WTC11 (cell line): ENCODE measurements at regions not wholly inside any gene's neighbourhood (a gene's known extent, or its start where the extent isn't known, plus 50 kb on each side); places are given as distances from the start of the nearest gene placed in this dataset.

ENCODE experiments used
- ATAC-seq: fragments of 200-7000 bp; cut with Tn5 transposase; 2 replicates; pipeline ENCODE4 v1.10.0; 2021; ENCODE audit warnings: mild to moderate bottlenecking, moderate library complexity
- CTCF ChIA-PET: fragments of 300-600 bp; sonication (Branson Sonifier 250); formaldehyde crosslinking; loops from one replicate; lab custom pipeline; 2021; ENCODE audit warnings: antibody characterized with exemption; lab: Charles Lee
- POLR2A ChIA-PET: fragments of 350-600 bp; sonication (Branson Sonifier 250); formaldehyde crosslinking; loops from one replicate; lab custom pipeline; 2021; ENCODE audit warnings: antibody characterized with exemption; lab: Charles Lee
- DNase-seq: peaks from one replicate; pipeline ENCODE4 v3.0.0; 2021; ENCODE audit warnings: low spot score
- H3K27ac Mint-ChIP-seq: 2 replicates; pipeline ENCODE4 v1.8.0; 2021; ENCODE audit warnings: mixed read lengths
- H3K27me3 Mint-ChIP-seq: 2 replicates; pipeline ENCODE4 v1.8.0; 2021; ENCODE audit warnings: low read depth, mild to moderate bottlenecking, moderate library complexity, mixed read lengths
- H3K36me3 Mint-ChIP-seq: 2 replicates; pipeline ENCODE4 v1.8.0; 2021; ENCODE audit warnings: mixed read lengths
- H3K4me1 Mint-ChIP-seq: 2 replicates; pipeline ENCODE4 v1.8.0; 2022; ENCODE audit warnings: mixed read lengths
- H3K4me3 Mint-ChIP-seq: 2 replicates; pipeline ENCODE4 v1.8.0; 2021; ENCODE audit warnings: mild to moderate bottlenecking, moderate library complexity, mixed read lengths
- H3K9me3 Mint-ChIP-seq: 2 replicates; pipeline ENCODE4 v1.8.0; 2021; ENCODE audit warnings: mixed read lengths
- AR ChIP-seq: fragments of 250-450 bp; sonication (Bioruptor Pico); IDR thresholded peaks from 2 replicates; pipeline ENCODE4 v1.9.0; 2021; ENCODE audit warnings: mild to moderate bottlenecking
- ATF1 ChIP-seq: sonication (generic); formaldehyde crosslinking; IDR thresholded peaks from 2 replicates; pipeline ENCODE4 v1.8.1; 2023; ENCODE audit warnings: mild to moderate bottlenecking, moderate library complexity, missing genetic modification reagents
- ATF3 ChIP-seq: sonication (generic); formaldehyde crosslinking; conservative IDR thresholded peaks from 2 replicates; pipeline ENCODE4 v1.8.1; 2022; ENCODE audit warnings: mild to moderate bottlenecking, missing genetic modification reagents
- EMX1 ChIP-seq: fragments of 250-450 bp; sonication (Bioruptor Pico); IDR thresholded peaks from 2 replicates; pipeline ENCODE4 v1.8.0; 2021; ENCODE audit warnings: mild to moderate bottlenecking
- GABPB1 ChIP-seq: sonication (generic); formaldehyde crosslinking; IDR thresholded peaks from 2 replicates; pipeline ENCODE4 v1.8.1; 2023; ENCODE audit warnings: mild to moderate bottlenecking, missing genetic modification reagents
- GRHL2 ChIP-seq: fragments of 250-450 bp; sonication (Bioruptor Pico); IDR thresholded peaks from 2 replicates; pipeline ENCODE4 v1.8.0; 2022; ENCODE audit warnings: mild to moderate bottlenecking, moderate library complexity; ENCODE audit not compliant: insufficient replicate concordance, severe bottlenecking
- GTF2I ChIP-seq: fragments of 250-450 bp; sonication (Bioruptor Pico); conservative IDR thresholded peaks from 2 replicates; pipeline ENCODE4 v1.4.0; 2021; ENCODE audit warnings: mild to moderate bottlenecking
- KAT7 ChIP-seq: sonication (generic); formaldehyde crosslinking; IDR thresholded peaks from 2 replicates; pipeline ENCODE4 v1.8.1; 2023; ENCODE audit warnings: missing genetic modification reagents, mild to moderate bottlenecking, borderline replicate concordance
- MLX ChIP-seq: sonication (generic); formaldehyde crosslinking; IDR thresholded peaks from 2 replicates; pipeline ENCODE4 v1.8.1; 2023; ENCODE audit warnings: mild to moderate bottlenecking, missing genetic modification reagents, moderate library complexity
- NFATC4 ChIP-seq: fragments of 250-450 bp; sonication (Bioruptor Pico); IDR thresholded peaks from 2 replicates; pipeline ENCODE4 v1.9.0; 2021; ENCODE audit warnings: mild to moderate bottlenecking
- OVOL2 ChIP-seq: fragments of 250-450 bp; sonication (Bioruptor Pico); IDR thresholded peaks from 2 replicates; pipeline ENCODE4 v1.9.0; 2021; ENCODE audit warnings: mild to moderate bottlenecking, borderline replicate concordance
- PRDM15 ChIP-seq: sonication (generic); formaldehyde crosslinking; IDR thresholded peaks from 2 replicates; pipeline ENCODE4 v1.8.0; 2022; ENCODE audit warnings: missing genetic modification reagents
- SOX15 ChIP-seq: fragments of 250-450 bp; sonication (Bioruptor Pico); IDR thresholded peaks from 2 replicates; pipeline ENCODE4 v1.9.0; 2021; ENCODE audit warnings: mild to moderate bottlenecking
- SP1 ChIP-seq: sonication (generic); formaldehyde crosslinking; conservative IDR thresholded peaks from 2 replicates; pipeline ENCODE4 v1.8.1; 2022; ENCODE audit warnings: missing genetic modification reagents
- TCF7 ChIP-seq: sonication (generic); formaldehyde crosslinking; IDR thresholded peaks from 2 replicates; pipeline ENCODE4 v1.8.0; 2022; ENCODE audit warnings: mild to moderate bottlenecking, low read depth, missing genetic modification reagents, moderate library complexity
- TEAD1 ChIP-seq: sonication (generic); formaldehyde crosslinking; IDR thresholded peaks from 2 replicates; pipeline ENCODE4 v1.8.0; 2022; ENCODE audit warnings: mild to moderate bottlenecking, missing genetic modification reagents
- USF1 ChIP-seq: sonication (generic); formaldehyde crosslinking; IDR thresholded peaks from 2 replicates; pipeline ENCODE4 v1.8.0; 2022; ENCODE audit warnings: mild to moderate bottlenecking, missing genetic modification reagents
- ZMAT4 ChIP-seq: fragments of 250-450 bp; sonication (Bioruptor Pico); IDR thresholded peaks from 2 replicates; pipeline ENCODE4 v1.9.0; 2021; ENCODE audit warnings: mild to moderate bottlenecking
- ZNF219 ChIP-seq: sonication (generic); formaldehyde crosslinking; IDR thresholded peaks from 2 replicates; pipeline ENCODE4 v1.8.0; 2023; ENCODE audit warnings: missing genetic modification reagents, mild to moderate bottlenecking, borderline replicate concordance
- ZNF512 ChIP-seq: sonication (generic); formaldehyde crosslinking; IDR thresholded peaks from 2 replicates; pipeline ENCODE4 v1.8.1; 2022; ENCODE audit warnings: missing genetic modification reagents, borderline replicate concordance

- Mint-ChIP-seq H3K27ac (no peak overlapping the region), H3K4me1 (peaks cover 7% of the 10 kb centered on the region), H3K4me3 (no peak overlapping the region), H3K36me3 (no peaks in the 10 kb centered on the region), H3K9me3 (no peaks in the 10 kb centered on the region), H3K27me3 (no peaks in the 10 kb centered on the region)
- ChIA-PET POLR2A (no interaction called here), CTCF (no interaction called here)
- TF ChIP-seq TEAD1 (CRISPR knock-in tag) (no peak), KAT7 (CRISPR knock-in tag) (no peak), OVOL2 (CRISPR knock-in tag) (no peak), ZNF512 (CRISPR knock-in tag) (no peak), PRDM15 (CRISPR knock-in tag) (no peak), GRHL2 (CRISPR knock-in tag) (no peak)
- no peak for ATAC-seq
- no peak for DNase-seq
These were observed 91.8 kb upstream of the MAN2A1 start for GRCh38 chr5:109597893-109598292.

- ChIA-PET POLR2A (no interaction called here), CTCF (no interaction called here)
- H3K9me3 Mint-ChIP-seq, result no peaks in the 10 kb centered on the region
These were observed 95.5 kb upstream of the MAN2A1 start for GRCh38 chr5:109594217-109594616.

More at GRCh38 chr5:109594217-109594616, 95.5 kb upstream of the MAN2A1 start:
- H3K4me3 Mint-ChIP-seq, result no peak overlapping the region
- TF ChIP-seq NFATC4 (no peak), USF1 (CRISPR knock-in tag) (no peak), GTF2I (CRISPR knock-in tag) (no peak), AR (CRISPR knock-in tag) (no peak), ATF3 (CRISPR knock-in tag) (no peak), SOX15 (CRISPR knock-in tag) (no peak), MLX (no peak), ZMAT4 (CRISPR knock-in tag) (no peak), ZNF512 (CRISPR knock-in tag) (no peak), ZNF219 (CRISPR knock-in tag) (no peak), ATF1 (CRISPR knock-in tag) (no peak), KAT7 (CRISPR knock-in tag) (no peak), SP1 (no peak), GABPB1 (CRISPR knock-in tag) (no peak), TCF7 (CRISPR knock-in tag) (no peak), EMX1 (CRISPR knock-in tag) (no peak)
- H3K4me1 Mint-ChIP-seq, result no peaks in the 10 kb centered on the region
- no peaks in the 10 kb centered on the region for H3K27me3 Mint-ChIP-seq
- H3K36me3 Mint-ChIP-seq, result no peaks in the 10 kb centered on the region
- DNase-seq (no peak), ATAC-seq (no peak)
- H3K27ac Mint-ChIP-seq, result no peak overlapping the region
